HG02642 (cell line): ENCODE measurements at regions not wholly inside any gene's neighbourhood (a gene's known extent, or its start where the extent isn't known, plus 50 kb on each side); places are given as distances from the start of the nearest gene placed in this dataset.

Experiments used
- ATAC-seq: cut with Tn5 transposase; IDR thresholded peaks from one replicate; pipeline ENCODE4 v1.9.1; 2021; ENCODE audit warnings: mild to moderate bottlenecking; ENCODE audit not compliant: unreplicated experiment, poor library complexity

GRCh38 chr7:35401217-35401879 lies 147.4 kb upstream of the TBX20 start:
- no peak for ATAC-seq

GRCh38 chr7:35399840-35400239 lies 145.9 kb upstream of the TBX20 start:
- ATAC-seq, result no peak

- ATAC-seq, result no peak
These were observed 145.3 kb upstream of the TBX20 start for GRCh38 chr7:35399216-35399615.

GRCh38 chr7:35398518-35398917 lies 144.6 kb upstream of the TBX20 start:
- ATAC-seq, result no peak

- no peak for ATAC-seq
These were observed 136.2 kb upstream of the TBX20 start for GRCh38 chr7:35390146-35390545.

- no peak for ATAC-seq
These were observed 135.7 kb upstream of the TBX20 start for GRCh38 chr7:35389636-35390035.

- ATAC-seq, result no peak
These were observed 133.2 kb upstream of the TBX20 start for GRCh38 chr7:35386816-35387706.

- ATAC-seq, result no peak
These were observed 132.3 kb upstream of the TBX20 start for GRCh38 chr7:35386082-35386815.

GRCh38 chr7:35384761-35385700 lies 131.1 kb upstream of the TBX20 start:
- ATAC-seq, result no peak

GRCh38 chr7:35380739-35381224 lies 126.9 kb upstream of the TBX20 start:
- ATAC-seq, result no peak

GRCh38 chr7:35379481-35379880 lies 125.6 kb upstream of the TBX20 start:
- ATAC-seq, result no peak

- no peak for ATAC-seq
These were observed 121.6 kb upstream of the TBX20 start for GRCh38 chr7:35375516-35375915.

- no peak for ATAC-seq
These were observed 121.0 kb upstream of the TBX20 start for GRCh38 chr7:35374858-35375257.

- no peak for ATAC-seq
These were observed 117.3 kb upstream of the TBX20 start for GRCh38 chr7:35371221-35371620.

GRCh38 chr7:35370687-35371086 lies 116.8 kb upstream of the TBX20 start:
- ATAC-seq, result no peak

GRCh38 chr7:35366167-35367155 lies 112.6 kb upstream of the TBX20 start:
- no peak for ATAC-seq

- no peak for ATAC-seq
These were observed 111.6 kb upstream of the TBX20 start for GRCh38 chr7:35365523-35365922.

- no peak for ATAC-seq
These were observed 108.4 kb upstream of the TBX20 start for GRCh38 chr7:35362341-35362740.

- ATAC-seq, result no peak
These were observed 105.5 kb upstream of the TBX20 start for GRCh38 chr7:35359423-35359822.
